SK-N-SH (cell line): ENCODE measurements at regions not wholly inside any gene's neighbourhood (a gene's known extent, or its start where the extent isn't known, plus 50 kb on each side); places are given as distances from the start of the nearest gene placed in this dataset.

Experiments used
- CTCF ChIA-PET: fragments of 300-600, 350-600 bp; formaldehyde crosslinking; extraction: SDS; loops from one replicate; lab custom pipeline; 2021; lab: Yijun Ruan, JAX
- POLR2A ChIA-PET: fragments of 350-600 bp; sonication (Branson Sonifier 250); formaldehyde crosslinking; extraction: SDS; loops from one replicate; lab custom pipeline; 2020; ENCODE audit warnings: antibody characterized with exemption, inconsistent platforms; lab: Yijun Ruan, JAX
- DNase-seq: peaks from one replicate; pipeline ENCODE4 v3.0.0; 2012
- H2AFZ ChIP-seq: fragments of 200-600 bp; sonication (generic); 2 replicates; pipeline ENCODE4 v1.8.1; 2016; ENCODE audit warnings: antibody characterized with exemption, mild to moderate bottlenecking, low read depth
- H3F3A ChIP-seq: fragments of 200-600 bp; sonication (generic); replicated peaks from 2 replicates; pipeline ENCODE3; 2016; ENCODE audit warnings: antibody characterized with exemption, mild to moderate bottlenecking; ENCODE audit not compliant: insufficient read depth
- H3K27ac ChIP-seq, 2 experiments: fragments of 200-500 bp in 1 of 2; fragments of 200-600 bp in 1 of 2; sonication (Bioruptor generic) in 1 of 2; sonication (generic), shearing (Covaris generic) in 1 of 2; 2 replicates each; pipeline versions ENCODE4 v1.5.1 to v1.6.1; 2014 to 2016; ENCODE audit warnings: low read depth in 2 of 2, inconsistent platforms in 1 of 2, low read length in 1 of 2, mild to moderate bottlenecking in 1 of 2, mixed read lengths in 1 of 2
- H3K27me3 ChIP-seq: fragments of 200-600 bp; sonication (generic), shearing (Covaris generic); 2 replicates; pipeline ENCODE4 v1.6.1; 2016; ENCODE audit warnings: mixed run types; ENCODE audit not compliant: insufficient read depth
- H3K36me3 ChIP-seq, 2 experiments: fragments of 200-500 bp in 1 of 2; fragments of 200-600 bp in 1 of 2; sonication (Bioruptor generic) in 1 of 2; sonication (generic) in 1 of 2; replicated peaks in 1 of 2; 2 replicates each; pipeline versions ENCODE3 to v1.5.1; 2014 to 2016; ENCODE audit warnings: low read length in 1 of 2, mild to moderate bottlenecking in 1 of 2; ENCODE audit not compliant: insufficient read depth in 2 of 2, control insufficient read depth in 1 of 2
- H3K4me1 ChIP-seq, 2 experiments: fragments of 200-500 bp in 1 of 2; fragments of 200-600 bp in 1 of 2; sonication (Bioruptor generic) in 1 of 2; sonication (generic), shearing (Covaris generic) in 1 of 2; 2 replicates each; pipeline versions ENCODE4 v1.5.1 to v1.6.1; 2014 to 2016; ENCODE audit warnings: low read depth in 1 of 2, low read length in 1 of 2, mixed run types in 1 of 2; ENCODE audit not compliant: insufficient read depth in 2 of 2, control insufficient read depth in 1 of 2
- H3K4me2 ChIP-seq: fragments of 200-600 bp; sonication (generic), shearing (Covaris generic); 2 replicates; pipeline ENCODE4 v1.6.1; 2017; ENCODE audit warnings: mixed run types
- H3K4me3 ChIP-seq, 2 experiments: fragments of 200-500 bp in 1 of 2; fragments of 200-600 bp in 1 of 2; sonication (Bioruptor generic) in 1 of 2; sonication (generic), shearing (Covaris generic) in 1 of 2; 2 replicates each; pipeline versions ENCODE4 v1.5.1 to v1.8.1; 2014 to 2016; ENCODE audit warnings: low read depth in 2 of 2, inconsistent platforms in 1 of 2, low read length in 1 of 2, mild to moderate bottlenecking in 1 of 2, mixed read lengths in 1 of 2, moderate library complexity in 1 of 2
- H3K79me2 ChIP-seq: fragments of 200-600 bp; sonication (generic); 2 replicates; pipeline ENCODE4 v1.8.1; 2017; ENCODE audit warnings: mild to moderate bottlenecking; ENCODE audit not compliant: insufficient read depth
- H3K9ac ChIP-seq: fragments of 200-600 bp; sonication (generic); 2 replicates; pipeline ENCODE4 v1.6.1; 2017; ENCODE audit warnings: mixed run types
- H3K9me2 ChIP-seq: fragments of 200-600 bp; sonication (generic); 2 replicates; pipeline ENCODE4 v1.6.1; 2017; ENCODE audit warnings: mixed run types
- H3K9me3 ChIP-seq: fragments of 200-600 bp; sonication (generic); 2 replicates; pipeline ENCODE4 v1.6.1; 2017; ENCODE audit warnings: mixed run types, mild to moderate bottlenecking, moderate library complexity
- H4K20me1 ChIP-seq: fragments of 200-600 bp; sonication (generic); 2 replicates; pipeline ENCODE4 v1.6.1; 2017; ENCODE audit warnings: mild to moderate bottlenecking, mixed run types; ENCODE audit not compliant: insufficient read depth
- EP300 ChIP-seq, 2 experiments: IDR thresholded peaks; 2 replicates each; pipeline versions ENCODE4 v1.4.0 to v1.6.1; 2012; ENCODE audit warnings: borderline replicate concordance in 1 of 2, low read depth in 1 of 2, low read length in 1 of 2
- FOXJ3 ChIP-seq: sonication (generic); formaldehyde crosslinking; IDR thresholded peaks from 2 replicates; pipeline ENCODE4 v1.5.1; 2020; ENCODE audit warnings: mild to moderate bottlenecking, missing genetic modification reagents
- IRF3 ChIP-seq: fragments of 150-350 bp; IDR thresholded peaks from 2 replicates; pipeline ENCODE4 v1.6.1; 2016; ENCODE audit warnings: mild to moderate bottlenecking, low read depth, low read length
- MAX ChIP-seq: IDR thresholded peaks from 2 replicates; pipeline ENCODE4 v1.4.0; 2012; ENCODE audit warnings: low read depth
- NFIC ChIP-seq: IDR thresholded peaks from 2 replicates; pipeline ENCODE4 v1.4.0; 2012; ENCODE audit warnings: borderline replicate concordance
- RAD21 ChIP-seq: IDR thresholded peaks from 2 replicates; pipeline ENCODE4 v1.6.1; 2012; ENCODE audit warnings: mild to moderate bottlenecking, low read length
- RCOR1 ChIP-seq: fragments of 150-350 bp; IDR thresholded peaks from 2 replicates; pipeline ENCODE4 v1.6.1; 2017; ENCODE audit warnings: antibody characterized with exemption, low read length
- RFX5 ChIP-seq: IDR thresholded peaks from 2 replicates; pipeline ENCODE4 v1.6.1; 2012; ENCODE audit warnings: mild to moderate bottlenecking, improper control_type of control experiment, low read length
- SMC3 ChIP-seq: IDR thresholded peaks from 2 replicates; pipeline ENCODE4 v1.6.1; 2012; ENCODE audit warnings: low read depth, low read length, improper control_type of control experiment
- USF2 ChIP-seq: fragments of 150-350 bp; IDR thresholded peaks from 2 replicates; pipeline ENCODE4 v1.6.1; 2017; ENCODE audit warnings: antibody characterized with exemption, low read length, low read depth, borderline replicate concordance
- ZBTB33 ChIP-seq: IDR thresholded peaks from 2 replicates; pipeline ENCODE4 v1.4.0; 2012; ENCODE audit warnings: low read depth, borderline replicate concordance
- TF ChIP-seq, protein P1 (sequence below): IDR thresholded peaks from 2 replicates; pipeline ENCODE4 v1.6.1; 2012; ENCODE audit warnings: mild to moderate bottlenecking, low read depth, low read length, moderate library complexity

GRCh38 chr13:85445534-85445933 is 353.7 kb downstream of the SLITRK6 start:
- H3K36me3 ChIP-seq = no peaks in the 10 kb centered on the region
- H3K27ac ChIP-seq = no peak overlapping the region
- H3K79me2 ChIP-seq = no peaks in the 10 kb centered on the region
- ChIA-PET POLR2A (no interaction called here), CTCF (interaction anchor here (1.5 to 1.6 kb wide), 2 partner anchors 22 to 184 kb away, joined by 4 read pairs; no protein-coding TSS in a partner anchor)
- no peaks in the 10 kb centered on the region for H3F3A ChIP-seq
- H2AFZ ChIP-seq = no peak overlapping the region
- H3K4me3 ChIP-seq = no peak overlapping the region
- no peak overlapping the region for H3K4me2 ChIP-seq
- no peaks in the 10 kb centered on the region for H3K4me1 ChIP-seq
- H3K9me3 ChIP-seq = no peaks in the 10 kb centered on the region
- H3K9me2 ChIP-seq = no peaks in the 10 kb centered on the region; the same call in 1 of the 2 replicates
- H3K27me3 ChIP-seq = no peaks in the 10 kb centered on the region
- H4K20me1 ChIP-seq = no peaks in the 10 kb centered on the region
- no peak overlapping the region for H3K9ac ChIP-seq
- DNase-seq = no peak
- TF ChIP-seq ZBTB33 (no peak), EP300 (IDR thresholded peaks at IDR 0.05; ENCODE audit: borderline replicate concordance in 1 of 2, low read depth in 1 of 2, low read length in 1 of 2) (no peak), MAX (no peak), RFX5 (no peak), RCOR1 (no peak), SMC3 (no peak), RAD21 (no peak), IRF3 (no peak), FOXJ3 (CRISPR knock-in tag) (no peak), NFIC (no peak), USF2 (no peak)
- TF ChIP-seq, protein P1, sequence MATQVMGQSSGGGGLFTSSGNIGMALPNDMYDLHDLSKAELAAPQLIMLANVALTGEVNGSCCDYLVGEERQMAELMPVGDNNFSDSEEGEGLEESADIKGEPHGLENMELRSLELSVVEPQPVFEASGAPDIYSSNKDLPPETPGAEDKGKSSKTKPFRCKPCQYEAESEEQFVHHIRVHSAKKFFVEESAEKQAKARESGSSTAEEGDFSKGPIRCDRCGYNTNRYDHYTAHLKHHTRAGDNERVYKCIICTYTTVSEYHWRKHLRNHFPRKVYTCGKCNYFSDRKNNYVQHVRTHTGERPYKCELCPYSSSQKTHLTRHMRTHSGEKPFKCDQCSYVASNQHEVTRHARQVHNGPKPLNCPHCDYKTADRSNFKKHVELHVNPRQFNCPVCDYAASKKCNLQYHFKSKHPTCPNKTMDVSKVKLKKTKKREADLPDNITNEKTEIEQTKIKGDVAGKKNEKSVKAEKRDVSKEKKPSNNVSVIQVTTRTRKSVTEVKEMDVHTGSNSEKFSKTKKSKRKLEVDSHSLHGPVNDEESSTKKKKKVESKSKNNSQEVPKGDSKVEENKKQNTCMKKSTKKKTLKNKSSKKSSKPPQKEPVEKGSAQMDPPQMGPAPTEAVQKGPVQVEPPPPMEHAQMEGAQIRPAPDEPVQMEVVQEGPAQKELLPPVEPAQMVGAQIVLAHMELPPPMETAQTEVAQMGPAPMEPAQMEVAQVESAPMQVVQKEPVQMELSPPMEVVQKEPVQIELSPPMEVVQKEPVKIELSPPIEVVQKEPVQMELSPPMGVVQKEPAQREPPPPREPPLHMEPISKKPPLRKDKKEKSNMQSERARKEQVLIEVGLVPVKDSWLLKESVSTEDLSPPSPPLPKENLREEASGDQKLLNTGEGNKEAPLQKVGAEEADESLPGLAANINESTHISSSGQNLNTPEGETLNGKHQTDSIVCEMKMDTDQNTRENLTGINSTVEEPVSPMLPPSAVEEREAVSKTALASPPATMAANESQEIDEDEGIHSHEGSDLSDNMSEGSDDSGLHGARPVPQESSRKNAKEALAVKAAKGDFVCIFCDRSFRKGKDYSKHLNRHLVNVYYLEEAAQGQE = no peak
